ENCODE measurements at regions not wholly inside any gene's neighbourhood (a gene's known extent, or its start where the extent isn't known, plus 50 kb on each side); places are given as distances from the start of the nearest gene placed in this dataset.

DNA sequence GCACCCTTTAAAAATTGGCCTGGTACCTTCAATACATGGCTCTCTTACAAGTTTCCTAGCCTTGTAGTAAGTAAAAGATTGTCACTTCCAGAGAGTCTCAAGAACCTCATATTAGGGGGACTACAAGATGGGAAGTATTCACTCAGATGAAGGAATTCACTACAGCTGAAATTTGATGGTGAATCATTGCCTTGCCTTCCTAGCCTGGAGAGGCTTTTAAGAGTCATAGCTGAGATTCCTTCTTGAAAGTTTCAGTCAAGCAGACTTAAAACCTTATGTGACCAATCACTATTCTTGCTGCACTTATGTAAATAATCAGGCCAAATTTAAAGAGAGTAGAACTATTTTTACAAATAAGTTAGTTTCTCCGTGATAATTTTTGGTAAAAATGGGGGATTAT is 451.6 kb downstream of the TRHDE start:
- no peak for TF ChIP-seq CTCF (IDR thresholded peaks at IDR 0.05; ENCODE audit: low read depth, low read length, missing control alignments)
- no peak overlapping the region for H3K4me3 ChIP-seq (replicated peaks; ENCODE audit: low read depth, low read length)
- DNase-seq (ENCODE audit: extremely low read depth, low read depth), result no peak

GRCh38 chr12:72729451-72730010 is 457.4 kb downstream of the TRHDE start:
- no peak for DNase-seq (ENCODE audit: extremely low read depth, low read depth)
- no peak for TF ChIP-seq CTCF (IDR thresholded peaks at IDR 0.05; ENCODE audit: low read depth, low read length, missing control alignments)
- H3K4me3 ChIP-seq (replicated peaks; ENCODE audit: low read depth, low read length), result no peak overlapping the region

DNA sequence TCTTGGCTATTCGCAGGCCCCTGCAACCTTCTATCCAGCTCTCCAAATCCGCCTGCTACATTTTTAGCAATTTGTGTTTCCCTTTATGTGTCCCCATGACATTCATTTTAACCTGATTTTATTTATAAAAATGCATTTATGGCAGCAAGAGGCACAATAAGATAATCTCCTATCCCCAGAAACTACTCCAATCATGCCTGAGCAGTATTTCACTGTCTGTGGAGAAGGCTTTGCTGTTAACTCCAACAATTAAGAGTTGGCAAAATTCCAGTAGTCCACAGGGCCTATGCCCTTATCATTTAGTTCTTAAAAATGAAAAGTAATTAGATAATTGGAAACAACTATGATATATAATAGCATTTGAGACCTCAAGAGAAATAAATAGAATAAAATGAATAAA is 462.4 kb downstream of the TRHDE start:
- no peak for DNase-seq (ENCODE audit: extremely low read depth, low read depth)
- no peak for TF ChIP-seq CTCF (IDR thresholded peaks at IDR 0.05; ENCODE audit: low read depth, low read length, missing control alignments)
- H3K4me3 ChIP-seq (replicated peaks; ENCODE audit: low read depth, low read length), result no peak overlapping the region

DNA sequence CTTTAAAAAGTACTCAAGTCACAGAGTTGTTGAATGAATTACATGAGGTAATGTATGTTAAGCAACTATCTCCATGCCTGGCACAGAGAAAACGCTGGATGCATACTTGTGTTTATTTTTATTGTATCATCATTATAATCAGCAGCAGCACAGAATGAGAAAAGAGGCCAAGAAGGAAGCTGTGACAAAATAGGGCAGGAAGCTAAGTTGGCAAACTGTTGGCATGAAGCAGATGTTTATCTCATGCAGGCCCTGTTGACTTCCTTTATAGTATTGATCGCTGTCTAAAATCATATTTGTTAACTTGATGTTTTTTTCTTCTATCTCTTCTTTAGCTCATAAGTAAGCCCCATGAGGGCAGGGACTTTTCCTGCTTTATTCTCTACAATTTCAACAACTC is 466.6 kb downstream of the TRHDE start:
- DNase-seq (ENCODE audit: extremely low read depth, low read depth), result no peak
- TF ChIP-seq CTCF (IDR thresholded peaks at IDR 0.05; ENCODE audit: low read depth, low read length, missing control alignments), result no peak

GRCh38 chr12:72740064-72740463 is 467.9 kb downstream of the TRHDE start:
- no peak for DNase-seq (ENCODE audit: extremely low read depth, low read depth)
- no peak overlapping the region for H3K4me3 ChIP-seq (replicated peaks; ENCODE audit: low read depth, low read length)
- no peak for TF ChIP-seq CTCF (IDR thresholded peaks at IDR 0.05; ENCODE audit: low read depth, low read length, missing control alignments)

More for the DNA sequence above, 466.6 kb downstream of the TRHDE start:
- no peak overlapping the region for H3K4me3 ChIP-seq (replicated peaks; ENCODE audit: low read depth, low read length)

GRCh38 chr12:72742568-72742967 is 470.4 kb downstream of the TRHDE start:
- no peak overlapping the region for H3K4me3 ChIP-seq (replicated peaks; ENCODE audit: low read depth, low read length)
- TF ChIP-seq CTCF (IDR thresholded peaks at IDR 0.05; ENCODE audit: low read depth, low read length, missing control alignments), result no peak
- no peak for DNase-seq (ENCODE audit: extremely low read depth, low read depth)

DNA sequence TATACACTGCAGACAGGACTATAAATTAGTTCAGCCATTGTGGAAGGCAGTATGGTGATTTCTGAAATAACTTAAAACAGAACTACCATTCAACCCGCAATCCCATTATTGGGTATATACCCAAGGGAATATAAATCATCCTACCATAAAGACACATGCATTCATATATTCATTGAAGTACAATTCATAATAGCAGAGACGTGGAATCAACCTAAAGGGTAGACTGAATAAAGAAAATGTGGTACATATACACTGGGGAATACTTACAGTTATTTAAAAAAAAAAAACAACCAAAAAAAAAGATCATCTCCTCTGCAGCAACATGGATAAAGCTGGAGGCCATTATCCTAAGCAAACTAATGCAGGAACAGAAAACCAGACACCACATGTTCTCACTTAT is 473.9 kb downstream of the TRHDE start:
- DNase-seq (ENCODE audit: extremely low read depth, low read depth), result no peak
- no peak for TF ChIP-seq CTCF (IDR thresholded peaks at IDR 0.05; ENCODE audit: low read depth, low read length, missing control alignments)

More for the DNA sequence above, 473.9 kb downstream of the TRHDE start:
- no peak overlapping the region for H3K4me3 ChIP-seq (replicated peaks; ENCODE audit: low read depth, low read length)

Data from HFF-Myc (cell line).